ENCODE measurements at regions not wholly inside any gene's neighbourhood (a gene's known extent, or its start where the extent isn't known, plus 50 kb on each side); places are given as distances from the start of the nearest gene placed in this dataset.

DNA sequence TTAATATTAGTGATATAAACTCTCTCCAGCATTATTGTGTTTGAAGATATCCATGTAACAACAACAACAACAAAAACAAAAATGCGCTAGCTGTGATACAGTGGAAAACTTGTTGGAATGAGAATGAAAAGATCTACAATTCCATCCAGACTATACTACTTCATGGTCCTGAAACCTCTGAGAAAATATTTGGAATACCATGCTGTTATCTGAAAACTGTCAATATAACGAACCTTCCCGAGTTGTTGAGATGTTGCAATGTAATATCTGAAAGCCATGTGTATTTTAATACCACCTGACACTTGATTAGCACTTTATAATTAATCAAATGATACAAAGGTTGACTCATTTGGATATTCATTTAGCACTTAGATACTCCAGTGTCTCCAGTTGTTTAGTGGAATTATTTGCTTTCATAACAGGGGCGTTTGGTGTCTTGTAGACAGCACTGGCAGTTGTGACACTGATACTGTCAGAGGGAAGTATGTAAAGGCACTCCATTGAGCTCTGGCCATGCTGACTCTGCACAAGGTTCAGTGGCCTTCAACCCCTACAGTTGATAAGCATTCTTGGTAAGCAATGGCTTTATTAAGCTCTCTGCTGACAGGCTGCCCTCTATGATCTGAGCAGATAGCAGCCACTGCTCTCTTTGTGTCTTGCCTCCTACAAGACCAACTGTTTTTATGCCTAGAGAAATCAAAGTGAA, 447.1 kb upstream of the SEL1L start:
- H3K9me3 ChIP-seq (ENCODE audit: insufficient read depth, low read length, severe bottlenecking), result no peaks in the 10 kb centered on the region
- DNase-seq, result no peak
- no peak overlapping the region for H3K9ac ChIP-seq (ENCODE audit: low read depth, low read length)
- TF ChIP-seq, protein P1, sequence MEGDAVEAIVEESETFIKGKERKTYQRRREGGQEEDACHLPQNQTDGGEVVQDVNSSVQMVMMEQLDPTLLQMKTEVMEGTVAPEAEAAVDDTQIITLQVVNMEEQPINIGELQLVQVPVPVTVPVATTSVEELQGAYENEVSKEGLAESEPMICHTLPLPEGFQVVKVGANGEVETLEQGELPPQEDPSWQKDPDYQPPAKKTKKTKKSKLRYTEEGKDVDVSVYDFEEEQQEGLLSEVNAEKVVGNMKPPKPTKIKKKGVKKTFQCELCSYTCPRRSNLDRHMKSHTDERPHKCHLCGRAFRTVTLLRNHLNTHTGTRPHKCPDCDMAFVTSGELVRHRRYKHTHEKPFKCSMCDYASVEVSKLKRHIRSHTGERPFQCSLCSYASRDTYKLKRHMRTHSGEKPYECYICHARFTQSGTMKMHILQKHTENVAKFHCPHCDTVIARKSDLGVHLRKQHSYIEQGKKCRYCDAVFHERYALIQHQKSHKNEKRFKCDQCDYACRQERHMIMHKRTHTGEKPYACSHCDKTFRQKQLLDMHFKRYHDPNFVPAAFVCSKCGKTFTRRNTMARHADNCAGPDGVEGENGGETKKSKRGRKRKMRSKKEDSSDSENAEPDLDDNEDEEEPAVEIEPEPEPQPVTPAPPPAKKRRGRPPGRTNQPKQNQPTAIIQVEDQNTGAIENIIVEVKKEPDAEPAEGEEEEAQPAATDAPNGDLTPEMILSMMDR (IDR thresholded peaks at IDR 0.05; ENCODE audit: borderline replicate concordance, extremely low read depth, low read length, poor library complexity, severe bottlenecking), result no peak
- no peak for TF ChIP-seq EZH2 (IDR thresholded peaks at IDR 0.05; ENCODE audit: borderline replicate concordance, low read depth, low read length, severe bottlenecking)
- no peak overlapping the region for H2AFZ ChIP-seq (ENCODE audit: low read depth, low read length)
- H3K27ac ChIP-seq (ENCODE audit: low read length), result no peak overlapping the region
- no peak overlapping the region for H3K4me3 ChIP-seq (ENCODE audit: low read depth in 1 of 2, low read length in 2 of 2)
- H3K27me3 ChIP-seq (ENCODE audit: insufficient read depth, low read length, poor library complexity), result no peaks in the 10 kb centered on the region
- H3K36me3 ChIP-seq (ENCODE audit: insufficient read depth, low read length), result no peaks in the 10 kb centered on the region
- H3K4me1 ChIP-seq (ENCODE audit: insufficient read depth, low read length), result no peaks in the 10 kb centered on the region
- ATAC-seq (ENCODE audit: insufficient read depth, low read depth), result no peak
- H3K79me2 ChIP-seq (ENCODE audit: insufficient read depth, low read length), result no peaks in the 10 kb centered on the region
- no peak overlapping the region for H3K4me2 ChIP-seq (ENCODE audit: insufficient read depth, low read length)
- H4K20me1 ChIP-seq (ENCODE audit: insufficient read depth, low read length), result no peaks in the 10 kb centered on the region

DNA sequence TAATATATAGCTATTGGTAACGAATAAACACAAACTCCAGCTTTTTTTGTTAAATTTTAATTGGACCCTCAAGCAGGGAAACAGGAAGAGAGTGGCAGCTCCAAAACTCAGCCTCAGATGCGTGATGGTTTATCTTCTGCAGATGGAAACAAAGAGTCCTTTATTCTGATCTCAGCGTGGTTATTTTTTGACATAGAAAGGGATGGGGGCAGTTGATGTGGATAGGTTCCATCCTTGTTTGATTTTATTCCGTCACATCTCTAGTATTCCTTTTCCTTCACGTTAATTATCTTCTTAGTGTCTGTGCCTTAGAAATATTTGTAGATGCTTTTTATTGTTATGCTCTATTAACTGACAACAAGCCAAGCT, 447.6 kb upstream of the SEL1L start:
- Histone ChIP-seq H3K9ac (ENCODE audit: low read depth, low read length) (no peak overlapping the region), H3K9me3 (ENCODE audit: insufficient read depth, low read length, severe bottlenecking) (no peaks in the 10 kb centered on the region), H3K4me3 (ENCODE audit: low read depth in 1 of 2, low read length in 2 of 2) (no peak overlapping the region), H3K27me3 (ENCODE audit: insufficient read depth, low read length, poor library complexity) (no peaks in the 10 kb centered on the region), H3K27ac (ENCODE audit: low read length) (no peak overlapping the region), H3K4me1 (ENCODE audit: insufficient read depth, low read length) (no peaks in the 10 kb centered on the region), H4K20me1 (ENCODE audit: insufficient read depth, low read length) (no peaks in the 10 kb centered on the region), H3K79me2 (ENCODE audit: insufficient read depth, low read length) (no peaks in the 10 kb centered on the region), H3K36me3 (ENCODE audit: insufficient read depth, low read length) (no peaks in the 10 kb centered on the region), H3K4me2 (ENCODE audit: insufficient read depth, low read length) (no peak overlapping the region), H2AFZ (ENCODE audit: low read depth, low read length) (no peak overlapping the region)
- no peak for ATAC-seq (ENCODE audit: insufficient read depth, low read depth)
- TF ChIP-seq, protein P1 (IDR thresholded peaks at IDR 0.05; ENCODE audit: borderline replicate concordance, extremely low read depth, low read length, poor library complexity, severe bottlenecking), result no peak
- TF ChIP-seq EZH2 (IDR thresholded peaks at IDR 0.05; ENCODE audit: borderline replicate concordance, low read depth, low read length, severe bottlenecking), result no peak
- no peak for DNase-seq

DNA sequence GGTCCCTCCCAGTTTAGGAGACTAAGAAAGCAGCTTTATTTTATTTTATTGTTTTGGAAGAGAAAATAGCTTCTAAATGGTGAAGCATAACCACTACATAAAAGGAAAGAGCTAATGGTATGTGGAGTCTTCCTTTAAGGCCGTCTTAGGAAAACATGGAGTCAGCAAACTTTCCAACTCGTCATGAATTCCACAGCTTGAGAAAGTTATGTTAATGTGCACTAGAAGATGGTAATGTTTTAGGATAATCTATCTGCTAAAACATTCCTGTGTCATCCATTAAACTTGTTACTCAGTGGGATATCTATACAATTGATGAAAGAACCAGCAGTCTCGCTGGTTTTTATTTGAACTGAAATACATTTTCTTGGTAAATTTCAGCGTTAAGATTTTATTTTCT, 448.4 kb upstream of the SEL1L start:
- H3K27me3 ChIP-seq (ENCODE audit: insufficient read depth, low read length, poor library complexity), result no peaks in the 10 kb centered on the region
- no peak for ATAC-seq (ENCODE audit: insufficient read depth, low read depth)
- no peaks in the 10 kb centered on the region for H3K4me1 ChIP-seq (ENCODE audit: insufficient read depth, low read length)
- H3K79me2 ChIP-seq (ENCODE audit: insufficient read depth, low read length), result no peaks in the 10 kb centered on the region
- no peak overlapping the region for H3K27ac ChIP-seq (ENCODE audit: low read length)
- no peak overlapping the region for H3K4me3 ChIP-seq (ENCODE audit: low read depth in 1 of 2, low read length in 2 of 2)
- no peaks in the 10 kb centered on the region for H3K36me3 ChIP-seq (ENCODE audit: insufficient read depth, low read length)
- no peak for DNase-seq
- no peak overlapping the region for H2AFZ ChIP-seq (ENCODE audit: low read depth, low read length)
- TF ChIP-seq EZH2 (IDR thresholded peaks at IDR 0.05; ENCODE audit: borderline replicate concordance, low read depth, low read length, severe bottlenecking), result no peak
- TF ChIP-seq, protein P1 (IDR thresholded peaks at IDR 0.05; ENCODE audit: borderline replicate concordance, extremely low read depth, low read length, poor library complexity, severe bottlenecking), result no peak
- H4K20me1 ChIP-seq (ENCODE audit: insufficient read depth, low read length), result no peaks in the 10 kb centered on the region
- no peak overlapping the region for H3K4me2 ChIP-seq (ENCODE audit: insufficient read depth, low read length)
- no peak overlapping the region for H3K9ac ChIP-seq (ENCODE audit: low read depth, low read length)
- H3K9me3 ChIP-seq (ENCODE audit: insufficient read depth, low read length, severe bottlenecking), result no peaks in the 10 kb centered on the region

Measured in DND-41 (cell line).